Fibroblast of skin of back (primary cell): ENCODE measurements at regions not wholly inside any gene's neighbourhood (a gene's known extent, or its start where the extent isn't known, plus 50 kb on each side); places are given as distances from the start of the nearest gene placed in this dataset.

ENCODE experiments used
- DNase-seq: peaks from one replicate; pipeline ENCODE4 v3.0.0-alpha.2; 2013

DNA sequence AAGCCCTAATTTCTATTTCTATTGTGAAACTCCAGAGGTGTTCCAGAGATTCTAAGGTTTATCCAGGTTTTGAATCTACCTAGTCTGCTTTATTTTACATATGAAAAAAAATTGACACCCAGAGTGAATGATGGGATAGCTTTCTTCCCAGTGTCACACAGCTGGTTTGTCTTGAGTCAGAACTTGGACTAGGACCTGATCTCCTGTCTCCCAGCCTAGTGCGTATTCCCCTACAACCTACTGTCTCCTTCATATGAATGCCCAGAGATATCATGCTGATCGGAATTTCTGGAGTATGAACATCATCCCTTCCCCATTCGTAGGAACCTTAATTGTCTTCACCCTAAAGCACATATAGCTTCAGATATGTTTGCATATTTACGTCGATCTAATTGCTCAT is 524.2 kb downstream of the SPATA31D1 start:
- no peak for DNase-seq

DNA sequence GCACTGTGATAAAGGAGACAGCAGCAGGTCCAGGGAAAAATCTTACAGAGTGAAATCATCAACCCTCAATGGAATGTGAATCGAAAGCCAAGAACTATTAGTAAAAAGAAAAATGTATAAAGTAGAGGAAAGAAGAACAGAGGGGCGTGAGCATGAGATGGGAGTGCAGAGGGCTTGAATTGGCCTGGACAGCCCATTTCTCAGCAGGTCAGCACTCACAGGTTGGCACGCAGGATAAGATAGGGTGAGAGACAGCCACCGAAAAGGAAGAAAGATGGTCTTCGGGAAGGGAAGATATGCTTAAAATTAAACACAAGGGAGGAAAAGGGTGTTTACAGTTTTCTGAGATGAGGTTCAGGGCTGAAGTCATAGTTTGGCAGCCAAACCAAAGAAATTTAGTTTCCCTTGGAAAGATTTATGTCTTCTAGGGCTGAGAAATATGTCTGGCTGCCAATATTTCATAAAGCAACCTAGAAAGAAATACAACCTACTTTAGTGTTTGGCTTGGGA is 524.7 kb downstream of the SPATA31D1 start:
- peak; percentile 36 for DNase-seq

DNA sequence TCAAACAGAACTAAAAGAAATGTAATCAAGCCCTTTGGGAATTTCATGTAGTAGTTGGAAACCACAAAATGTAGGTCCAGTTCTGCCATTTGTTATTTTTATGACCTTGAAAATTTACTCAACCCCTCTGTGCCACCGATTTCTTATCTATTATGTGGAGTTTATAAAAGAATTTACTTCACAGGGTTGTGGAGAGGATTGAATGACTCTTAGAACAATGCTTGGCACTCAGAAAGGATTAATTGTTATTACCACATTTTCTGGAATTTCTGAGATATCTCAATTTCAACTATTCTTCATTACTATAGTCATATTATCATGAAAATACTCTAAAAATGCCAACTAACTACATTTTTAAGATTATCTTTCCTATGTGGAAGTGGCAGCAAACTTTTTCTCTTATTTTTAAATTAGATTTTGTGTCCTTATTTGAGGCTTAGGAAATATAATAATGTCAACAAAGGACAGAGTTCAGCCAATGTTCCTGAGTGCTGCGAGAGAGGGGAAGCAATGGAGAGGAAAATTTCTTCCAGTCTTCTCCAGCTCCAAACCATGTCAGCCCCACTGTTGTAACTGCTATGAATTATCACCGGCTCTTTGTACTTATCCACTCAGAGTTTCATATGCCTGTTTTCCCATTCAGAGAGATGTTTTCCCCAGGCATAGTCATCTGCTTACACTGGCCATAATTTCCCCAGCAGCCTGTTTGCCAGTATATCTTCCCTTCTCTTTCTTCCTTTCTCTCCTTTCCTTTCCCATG is 525.6 kb downstream of the SPATA31D1 start:
- DNase-seq, result peak; percentile 33

DNA sequence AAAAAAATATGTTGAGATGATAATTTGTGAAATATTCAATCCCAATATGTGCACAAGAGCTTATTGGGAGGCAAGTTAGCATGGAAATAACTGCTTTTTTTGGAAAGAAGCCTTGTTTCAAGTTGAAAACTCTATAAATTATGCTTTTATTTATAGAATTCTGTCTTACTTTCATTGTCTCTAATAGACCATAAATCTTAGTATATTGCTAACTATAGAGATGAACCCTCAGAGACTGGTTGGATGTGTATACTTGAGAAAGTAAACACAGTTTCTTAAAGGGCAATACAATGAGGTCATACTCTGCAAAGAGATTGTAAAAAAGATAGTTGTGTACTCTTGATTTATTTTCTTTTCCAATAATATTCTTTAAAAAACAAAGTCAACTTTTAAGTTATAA is 530.3 kb downstream of the SPATA31D1 start:
- DNase-seq, result no peak

DNA sequence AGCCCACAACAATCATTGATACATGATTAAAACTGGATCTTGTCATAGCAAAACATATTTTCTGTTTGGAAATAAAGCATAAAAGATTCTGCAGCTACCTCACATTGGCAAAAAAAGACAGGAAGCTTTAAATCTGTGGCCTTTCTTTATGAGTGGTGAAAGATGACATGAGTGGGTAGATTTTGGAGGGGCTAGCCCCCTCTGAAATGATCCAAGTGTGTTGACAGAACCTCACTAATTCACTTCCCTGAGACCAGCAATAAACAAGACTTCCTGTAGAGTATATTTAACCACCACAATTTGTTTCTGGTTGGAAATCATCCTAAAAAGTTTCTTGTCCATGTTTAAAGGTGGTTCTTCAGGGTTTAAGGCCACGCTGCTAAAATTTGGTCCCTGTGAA is 530.8 kb downstream of the SPATA31D1 start:
- DNase-seq, result no peak

DNA sequence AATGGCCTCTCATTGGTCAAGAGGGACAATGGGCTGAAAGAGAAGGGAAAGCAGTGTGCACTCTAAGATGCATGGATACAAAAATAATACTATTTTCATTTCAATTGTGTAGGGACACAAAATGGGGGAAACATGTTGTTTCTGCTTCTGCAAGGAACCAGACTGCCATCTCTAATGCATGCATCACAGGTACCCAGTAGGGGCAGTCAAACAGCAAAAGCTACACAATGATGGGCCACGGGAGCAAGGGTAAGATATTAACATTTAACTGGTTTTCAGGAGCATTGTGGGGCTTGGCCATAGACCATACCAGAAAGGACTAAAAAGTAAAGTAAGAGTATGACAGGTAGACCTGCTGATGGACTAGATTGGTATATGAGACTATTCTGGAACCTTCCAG is 535.8 kb downstream of the SPATA31D1 start:
- no peak for DNase-seq

DNA sequence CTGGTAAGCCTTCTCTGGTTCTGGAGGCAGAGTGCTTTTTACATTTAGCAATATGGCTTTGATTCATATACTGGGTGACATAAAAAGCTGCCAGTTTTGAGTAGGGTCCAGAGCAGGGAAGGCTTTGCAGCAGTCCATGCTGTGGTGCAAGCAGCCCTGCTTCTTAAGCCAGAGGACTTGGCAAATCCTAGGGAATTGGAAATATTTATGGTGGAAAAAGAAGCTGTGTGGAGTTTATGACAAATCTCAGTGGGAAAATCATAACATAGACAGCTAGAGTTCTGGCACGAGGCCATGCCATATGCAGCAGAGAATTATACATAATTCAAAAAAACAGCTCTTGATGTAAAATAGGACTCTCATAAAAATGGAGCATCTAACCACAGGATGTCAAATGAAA is 536.4 kb downstream of the RASEF start:
- DNase-seq, result peak; percentile 28

DNA sequence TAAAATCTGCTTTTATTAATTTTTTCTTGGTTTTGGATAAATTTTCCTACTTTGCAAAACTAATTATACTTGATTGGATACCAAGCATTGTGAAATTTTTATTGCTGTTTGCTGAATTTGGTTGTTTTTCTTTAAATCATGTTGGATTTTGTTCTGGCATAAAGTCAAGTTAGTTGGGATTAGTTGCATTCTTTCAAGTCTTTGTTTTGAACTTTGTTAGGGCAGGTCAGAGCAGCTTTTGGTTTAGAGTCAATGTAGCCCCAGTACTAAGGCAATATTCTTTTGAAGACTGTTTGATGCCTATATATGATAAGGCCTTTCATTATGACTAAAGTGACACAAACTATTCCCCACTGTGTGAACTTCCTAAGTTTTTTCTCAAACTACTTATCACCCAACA is 531.1 kb downstream of the RASEF start:
- no peak for DNase-seq

DNA sequence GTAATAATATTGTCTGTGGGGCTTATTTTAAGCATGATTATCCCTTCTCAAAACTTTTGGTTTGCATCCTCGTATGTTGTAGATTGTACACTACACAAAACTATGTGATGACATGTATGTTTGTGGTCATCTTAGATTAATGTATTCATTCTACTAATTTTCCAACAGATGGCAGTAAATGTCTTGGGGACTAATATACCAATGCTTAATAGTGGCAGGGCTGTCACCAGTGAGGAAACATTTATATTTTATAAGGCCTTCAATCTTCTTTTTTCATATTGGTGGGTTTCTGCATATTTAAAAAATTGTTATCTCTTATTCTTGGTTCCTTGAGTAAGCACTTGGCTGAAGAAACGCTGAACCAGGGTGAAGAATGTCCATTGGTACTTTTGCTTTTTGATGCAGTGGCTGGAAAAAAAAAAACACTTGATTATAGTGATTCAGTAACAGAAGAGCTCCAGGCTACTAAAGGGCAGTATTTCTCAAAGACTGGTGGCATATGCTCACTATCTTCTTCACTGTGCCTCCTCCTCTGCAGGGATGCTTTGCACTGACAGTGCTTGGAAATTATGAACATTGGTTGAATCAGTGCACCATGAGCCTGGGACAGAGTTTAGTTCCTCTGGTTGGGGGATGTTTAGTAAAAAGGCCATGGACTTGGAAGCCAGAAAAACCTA is 530.3 kb downstream of the RASEF start:
- peak; percentile 17 for DNase-seq

DNA sequence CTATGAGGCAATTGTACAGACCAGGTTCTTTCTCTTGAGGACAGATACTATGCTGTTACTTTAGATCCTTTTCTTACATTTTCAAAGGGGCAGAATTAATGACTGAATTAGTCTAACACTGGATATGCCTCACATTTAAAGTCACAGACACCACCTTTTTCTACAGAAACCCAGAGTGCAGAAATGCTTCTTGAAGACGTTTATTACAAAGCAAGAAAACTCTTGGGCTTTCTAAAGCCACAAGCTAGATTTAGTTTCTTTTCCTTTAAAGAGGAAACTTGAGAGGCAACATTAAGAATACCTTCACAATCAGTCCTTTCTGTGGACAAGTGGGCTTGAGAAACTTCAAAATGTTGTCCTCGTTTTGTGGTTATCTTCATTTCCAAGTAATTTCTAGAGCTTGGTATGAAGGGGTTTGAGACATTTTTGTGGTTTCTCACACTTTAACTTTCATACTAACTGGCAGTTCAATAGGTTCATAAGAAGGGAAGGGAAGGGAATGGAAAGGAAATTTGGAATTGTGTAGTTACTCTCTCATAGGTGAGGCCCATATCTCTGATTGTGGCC is 527.4 kb downstream of the RASEF start:
- no peak for DNase-seq

DNA sequence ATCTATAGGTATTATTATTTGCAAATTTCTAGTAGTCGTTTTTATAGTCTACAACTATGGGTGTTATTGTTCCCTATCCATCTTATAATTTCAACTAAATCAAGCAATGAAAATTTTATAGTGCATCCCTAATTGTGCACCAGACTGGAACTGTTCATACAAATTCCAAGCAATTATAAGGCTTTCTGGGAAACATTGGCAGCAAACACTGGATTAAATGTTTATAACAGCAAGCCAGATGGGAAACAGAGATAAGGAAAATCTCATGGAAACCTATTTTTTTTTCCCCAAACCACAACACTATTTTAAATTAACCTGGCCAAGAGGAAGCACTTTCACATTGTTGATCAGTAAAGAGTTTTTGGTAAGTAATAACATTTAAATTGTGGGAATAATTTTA is 524.3 kb downstream of the RASEF start:
- no peak for DNase-seq

DNA sequence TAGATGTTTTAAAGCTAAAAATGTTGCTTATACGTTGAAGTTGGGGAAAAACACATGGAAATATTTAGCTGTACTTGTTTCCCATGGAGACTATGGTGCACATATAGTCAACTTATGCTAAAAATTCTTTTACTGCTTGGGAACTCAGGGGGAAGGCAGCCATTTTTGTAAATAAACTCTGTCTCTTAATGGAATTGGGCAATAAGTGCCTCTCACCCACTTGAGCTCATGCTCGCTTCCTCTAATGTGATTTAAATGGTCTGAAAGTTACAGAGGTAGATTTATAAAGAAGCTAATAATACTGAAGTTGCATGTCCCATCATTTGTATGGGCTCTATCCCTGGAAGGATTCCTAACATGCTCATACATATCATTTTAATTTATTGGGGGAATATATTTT is 523.8 kb downstream of the RASEF start:
- DNase-seq, result no peak

DNA sequence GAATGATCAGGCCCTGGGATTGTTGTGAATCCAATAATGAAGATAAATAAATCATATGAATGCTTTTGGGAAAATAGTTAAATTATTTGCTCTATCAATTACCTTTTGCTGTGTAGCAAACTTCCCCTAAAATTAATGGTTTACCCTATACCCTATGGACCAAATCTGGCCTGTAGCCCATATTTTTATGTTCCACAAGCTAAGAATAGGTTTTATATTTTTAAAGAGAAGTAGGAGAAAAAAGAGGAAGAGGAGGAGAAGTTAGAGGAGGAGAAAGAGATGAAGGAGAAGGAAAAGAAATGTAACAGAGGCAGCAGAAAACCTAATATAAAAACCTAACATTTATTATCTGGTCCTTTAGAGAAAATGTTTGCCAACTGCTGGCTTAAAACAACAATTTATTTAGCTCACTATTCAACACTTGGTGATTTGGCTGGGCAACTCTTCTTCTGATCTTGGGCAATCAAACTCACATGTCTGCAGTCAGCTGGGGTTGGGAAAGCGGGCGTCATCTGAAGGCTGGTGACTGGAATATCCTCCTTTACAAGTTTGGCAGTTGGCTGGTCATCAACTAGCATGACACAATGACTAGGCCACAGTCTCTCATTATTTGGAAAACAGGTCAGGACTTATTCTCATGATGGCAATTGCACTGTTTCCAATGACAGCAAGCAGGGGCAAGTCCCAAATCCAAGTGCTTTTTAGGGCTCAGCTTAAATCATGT is 522.9 kb downstream of the RASEF start:
- no peak for DNase-seq

DNA sequence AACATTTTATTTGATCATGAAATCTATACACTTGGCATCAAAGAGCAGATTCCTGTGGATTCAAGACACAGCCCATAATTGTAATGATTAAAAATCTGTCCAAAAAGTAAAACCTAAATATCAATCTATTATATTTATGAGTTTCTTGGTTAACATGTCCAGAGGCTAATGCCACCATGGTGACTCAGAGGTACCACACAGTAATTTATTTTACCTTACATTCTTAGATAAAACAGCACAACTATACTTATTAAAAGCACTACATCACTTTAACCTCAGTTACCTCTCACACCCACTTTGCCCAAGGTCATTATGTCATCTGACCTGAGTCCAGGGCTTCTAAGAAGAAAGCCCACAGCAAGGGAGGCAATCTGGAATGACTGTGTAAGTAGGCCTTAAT is 519.2 kb downstream of the RASEF start:
- DNase-seq, result no peak

DNA sequence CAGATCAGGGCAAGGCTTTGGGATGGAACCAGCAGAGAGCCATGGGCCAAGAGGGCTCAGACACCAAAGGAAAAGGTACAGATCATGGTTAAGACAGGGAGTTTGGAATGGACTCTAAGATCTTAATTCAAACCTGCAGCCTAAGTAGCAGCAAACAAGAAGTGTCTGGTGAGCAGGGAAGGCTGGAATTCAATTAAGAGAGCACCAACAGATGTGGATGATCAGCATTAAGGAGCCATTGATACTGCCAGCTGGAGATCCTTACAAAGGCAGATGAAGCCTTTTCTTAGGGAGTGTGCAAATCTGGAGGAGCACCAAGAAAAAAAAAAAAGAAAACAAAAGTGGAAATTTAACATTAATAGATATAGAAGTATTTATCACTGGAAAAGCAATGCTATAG is 516.8 kb downstream of the RASEF start:
- DNase-seq, result no peak

DNA sequence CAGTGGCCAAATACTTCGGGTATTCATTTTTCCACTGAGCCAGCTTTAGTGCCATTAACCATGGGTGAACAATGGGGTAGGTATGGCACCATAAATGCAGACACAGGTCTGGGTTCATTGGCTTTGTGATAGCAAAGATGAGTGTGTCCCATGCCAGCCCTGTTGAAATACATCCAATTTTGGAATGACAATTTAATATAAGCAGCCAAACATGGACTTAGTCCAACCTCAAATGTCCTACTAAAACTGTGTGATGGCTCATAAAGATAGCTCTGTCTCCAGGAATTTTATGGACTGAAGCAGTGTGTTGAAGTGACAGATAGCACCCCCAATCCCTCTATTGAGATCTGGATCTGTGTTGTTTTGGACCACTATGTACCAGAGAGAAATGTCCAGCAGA is 514.9 kb downstream of the RASEF start:
- no peak for DNase-seq

DNA sequence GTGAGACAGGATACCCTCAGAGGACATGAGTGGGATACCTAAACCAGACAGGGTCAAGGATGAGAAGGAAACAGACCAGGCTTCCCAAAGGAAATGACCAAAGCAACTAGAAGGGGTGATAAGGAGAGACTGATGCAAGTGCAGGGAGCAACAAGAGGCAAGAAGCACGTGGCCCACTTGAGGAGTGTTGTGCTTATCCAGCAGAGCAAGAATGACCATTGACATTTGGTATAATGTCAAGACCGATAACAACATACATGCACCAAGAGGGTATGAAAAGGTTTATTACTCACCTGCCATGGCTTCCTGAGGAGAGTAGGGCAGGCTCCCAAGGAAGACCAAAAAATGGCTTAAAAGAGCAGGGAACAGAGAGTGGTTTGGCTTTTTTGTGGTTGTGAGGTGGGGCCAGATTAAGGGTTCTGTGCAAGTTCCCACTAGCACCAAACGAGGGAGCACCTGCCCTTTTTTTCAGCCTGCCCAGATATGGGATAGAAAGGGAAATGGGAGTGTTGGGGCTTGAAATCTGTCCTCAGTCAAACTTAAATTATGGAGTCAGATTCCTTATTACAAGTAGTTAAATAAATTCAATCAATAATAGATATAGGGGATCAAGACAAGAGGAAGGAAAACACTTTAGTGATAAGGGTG is 513.6 kb downstream of the RASEF start:
- DNase-seq, result no peak

DNA sequence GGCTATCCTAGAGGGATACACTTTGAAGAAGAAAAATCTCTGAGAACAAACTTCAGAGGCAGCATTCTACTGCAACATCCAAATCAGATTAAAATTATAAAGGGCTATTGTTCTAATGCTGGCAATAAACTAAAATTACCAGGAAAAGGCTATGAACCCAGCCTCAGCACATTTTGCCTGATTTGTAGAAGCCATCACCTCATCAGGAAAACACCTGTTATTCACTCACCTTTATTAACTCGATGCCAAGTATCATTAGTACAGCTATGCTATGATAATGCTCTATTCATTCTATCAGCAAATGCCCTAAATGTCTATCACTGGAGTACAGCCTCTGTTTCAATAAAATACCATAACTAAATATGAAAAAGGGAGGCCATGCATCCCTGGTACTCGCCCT is 510.2 kb downstream of the RASEF start:
- DNase-seq, result no peak

DNA sequence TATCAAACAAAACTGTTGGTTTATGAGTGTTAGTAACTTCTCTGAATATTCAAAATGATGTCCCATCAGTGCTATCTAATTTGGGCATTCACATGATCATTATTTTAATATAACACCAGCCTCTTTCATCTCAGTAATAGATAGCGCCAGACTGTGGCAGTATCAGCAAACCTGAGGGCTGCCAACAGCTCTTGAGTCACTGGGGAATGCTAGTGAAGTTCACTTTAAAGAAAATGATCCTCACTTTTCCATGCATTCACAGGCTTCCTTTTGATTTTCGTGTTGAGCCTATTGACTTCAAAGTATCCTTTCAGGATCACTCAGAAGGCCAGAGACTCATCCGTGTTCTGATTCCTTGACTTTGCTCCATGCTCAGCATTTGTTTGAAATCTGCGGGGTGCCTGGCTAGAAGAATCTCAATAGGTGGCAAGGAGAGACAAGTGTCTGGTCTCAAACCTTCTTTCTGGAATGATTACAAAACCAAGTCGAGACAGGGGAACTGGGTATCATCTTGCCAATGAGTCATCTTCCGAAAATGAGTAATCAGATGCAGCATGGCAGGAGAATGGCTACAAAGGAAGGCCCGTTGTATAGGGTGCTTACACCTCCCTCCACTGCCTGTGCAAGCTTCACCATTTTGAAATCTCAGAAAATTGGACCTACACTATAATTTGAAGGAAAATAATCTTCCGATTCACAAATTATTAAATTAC is 509.1 kb downstream of the RASEF start:
- DNase-seq, result peak; percentile 9

DNA sequence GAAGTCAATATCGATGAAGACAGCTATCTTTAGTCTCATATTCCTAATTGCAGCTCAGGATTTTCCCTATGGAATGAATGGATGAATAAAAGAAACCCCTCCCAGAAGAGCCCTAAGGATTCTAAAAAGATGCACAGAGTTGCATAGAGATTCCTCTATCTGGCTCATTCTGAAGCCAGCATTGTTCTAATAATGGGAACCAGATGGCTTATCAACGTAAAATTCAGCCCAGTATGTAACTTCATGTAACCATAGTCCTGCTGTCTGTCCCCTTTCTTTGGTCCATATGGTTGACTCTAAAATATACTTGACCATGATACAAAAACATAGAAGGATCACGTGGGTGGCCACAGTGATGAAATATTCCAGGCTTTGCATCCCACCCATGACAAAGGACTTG is 508.6 kb downstream of the RASEF start:
- DNase-seq, result no peak

DNA sequence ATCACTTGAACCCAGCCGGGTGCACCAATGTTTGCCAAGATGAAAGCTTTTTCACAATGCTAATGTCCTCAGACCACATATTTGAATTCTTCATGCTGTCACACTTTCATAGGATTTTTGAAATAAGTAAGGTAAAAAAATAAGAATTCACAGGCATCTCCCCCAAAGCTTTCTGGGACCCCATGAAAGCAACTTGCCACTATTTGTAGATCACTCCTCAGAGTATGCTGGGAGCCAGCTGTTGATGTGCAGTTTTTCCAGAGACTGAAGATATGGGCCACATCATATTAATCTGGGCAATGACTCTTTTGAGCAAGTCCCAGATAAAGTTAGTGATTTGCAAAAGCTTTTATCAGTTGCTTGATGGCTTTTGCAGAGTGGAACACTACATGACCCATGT is 507.9 kb downstream of the RASEF start:
- DNase-seq, result no peak

DNA sequence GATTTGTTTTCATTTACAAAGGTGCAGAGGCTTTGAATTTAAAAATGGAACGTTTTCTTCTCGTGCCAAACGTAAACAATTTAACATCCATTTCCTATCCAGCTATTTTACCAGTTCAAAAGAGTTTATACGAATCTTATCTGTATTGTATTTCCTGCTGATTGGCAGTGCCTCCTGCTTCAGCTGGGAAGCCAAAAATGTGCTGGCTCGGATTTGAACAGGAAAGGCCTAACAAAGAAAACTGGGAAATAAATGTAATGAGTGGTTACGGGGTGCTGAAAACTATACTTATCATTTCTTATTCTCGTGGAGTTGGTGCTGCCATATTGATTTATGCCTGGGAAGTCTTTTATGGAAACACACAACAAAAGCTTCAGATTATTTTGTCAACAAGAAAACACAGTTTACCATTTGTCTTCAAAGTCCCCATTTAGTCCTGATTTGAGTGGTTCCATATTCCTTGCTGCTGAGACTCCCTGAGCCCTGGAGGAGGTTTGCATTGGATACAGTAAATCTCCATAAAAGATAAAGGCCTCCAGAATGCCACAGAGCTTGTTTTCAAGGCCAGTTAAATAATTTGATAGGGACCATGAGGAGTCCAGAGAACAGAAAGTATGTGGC is 507.4 kb downstream of the RASEF start:
- no peak for DNase-seq
